ENCODE measurements at regions not wholly inside any gene's neighbourhood (a gene's known extent, or its start where the extent isn't known, plus 50 kb on each side); places are given as distances from the start of the nearest gene placed in this dataset.
"Not testable (repeated sequence)": the region's sequence is repeated elsewhere in the genome, so short reads cannot be mapped to it uniquely, and the experiment has no call there.

DNA sequence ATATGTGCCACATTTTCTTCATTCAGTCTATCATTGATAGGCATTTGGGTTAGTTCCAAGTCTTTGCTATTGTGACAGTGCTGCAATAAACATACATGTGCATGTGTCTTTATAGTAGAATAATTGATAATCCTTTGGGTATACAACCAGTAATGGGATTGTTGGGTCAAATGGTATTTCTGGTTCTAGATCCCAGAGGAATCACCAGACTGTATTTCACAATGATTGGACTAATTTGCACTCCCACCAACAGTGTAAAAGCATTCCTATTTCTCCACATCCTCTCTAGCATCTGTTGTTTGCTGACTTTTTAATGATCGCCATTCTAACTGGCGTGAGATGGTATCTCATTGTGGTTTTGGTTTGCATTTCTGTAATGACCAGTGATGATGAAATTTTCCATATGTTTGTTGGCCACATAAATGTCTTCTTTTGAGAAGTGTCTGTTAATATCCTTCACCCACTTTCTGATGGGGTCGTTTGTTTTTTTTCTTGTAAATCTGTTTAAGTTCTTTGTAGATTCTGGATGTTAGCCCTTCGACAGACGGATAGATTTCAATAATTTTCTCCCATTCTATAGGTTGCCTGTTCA, 801.3 kb upstream of the ADAMTS5 start:
- H3K4me3 ChIP-seq (ENCODE audit: low read depth, low read length); H3K79me1 ChIP-seq (ENCODE audit: low read length); H3K23ac ChIP-seq (ENCODE audit: low read length); H3K4me1 ChIP-seq (ENCODE audit: control insufficient read depth in 1 of 2, insufficient read depth in 2 of 2, low read length in 2 of 2); H4K12ac ChIP-seq (ENCODE audit: low read depth, low read length); H3K4ac ChIP-seq (ENCODE audit: low read depth, low read length); H3K4me2 ChIP-seq (ENCODE audit: low read length); H2BK120ac ChIP-seq (ENCODE audit: insufficient read depth, low read length, poor library complexity); H3K18ac ChIP-seq (ENCODE audit: low read length); H3K9me3 ChIP-seq (ENCODE audit: insufficient read depth, low read depth, low read length); H2BK5ac ChIP-seq (ENCODE audit: low read depth, low read length, poor library complexity); H3K27ac ChIP-seq (ENCODE audit: low read depth, low read length); H2BK12ac ChIP-seq (ENCODE audit: low read length); H3K14ac ChIP-seq (ENCODE audit: low read length); H4K91ac ChIP-seq (ENCODE audit: low read depth, low read length); H4K8ac ChIP-seq (ENCODE audit: low read depth, low read length); H2AK5ac ChIP-seq (ENCODE audit: low read length); H3K79me2 ChIP-seq (ENCODE audit: control insufficient read depth, insufficient read depth, low read length, poor library complexity); H3K27me3 ChIP-seq (ENCODE audit: insufficient read depth, low read length); DNase-seq; H2AFZ ChIP-seq (ENCODE audit: insufficient read depth, low read length, poor library complexity); H3K9ac ChIP-seq (ENCODE audit: low read length); H3K36me3 ChIP-seq (ENCODE audit: control insufficient read depth in 1 of 2, insufficient read depth in 2 of 2, low read length in 2 of 2): not testable (repeated sequence)
- WGBS (ENCODE audit: extremely low coverage, insufficient coverage, insufficient read length), result no CpG with 5 or more reads among the region's 5 CpGs

DNA sequence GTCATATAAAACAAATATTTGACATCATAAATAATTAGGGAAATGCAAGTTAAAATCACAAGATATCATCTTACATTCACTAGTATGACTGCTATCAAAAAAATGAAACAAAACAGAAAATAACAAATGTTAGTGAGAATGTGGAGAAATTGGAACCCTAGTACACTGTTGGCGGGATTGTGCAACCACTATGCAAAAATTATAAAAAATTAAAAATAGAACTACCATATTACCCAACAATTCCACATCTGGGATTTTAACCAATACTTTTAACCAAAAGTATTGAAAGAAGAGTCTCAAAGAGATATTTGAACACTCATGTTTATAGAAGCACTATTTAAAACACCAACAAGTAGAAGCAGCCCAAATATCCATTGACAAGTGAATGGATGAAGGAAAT, 797.2 kb upstream of the ADAMTS5 start:
- Histone ChIP-seq H3K4me3 (ENCODE audit: low read depth, low read length) (no peak overlapping the region), H2BK120ac (ENCODE audit: insufficient read depth, low read length, poor library complexity) (no peak overlapping the region), H3K79me2 (ENCODE audit: control insufficient read depth, insufficient read depth, low read length, poor library complexity) (no peaks in the 10 kb centered on the region), H2AK5ac (ENCODE audit: low read length) (no peak overlapping the region), H3K4me1 (ENCODE audit: control insufficient read depth in 1 of 2, insufficient read depth in 2 of 2, low read length in 2 of 2) (peaks cover 0 to 2% of the 10 kb centered on the region in 2 experiments), H4K12ac (ENCODE audit: low read depth, low read length) (no peak overlapping the region), H3K9me3 (ENCODE audit: insufficient read depth, low read depth, low read length) (no peaks in the 10 kb centered on the region), H3K4me2 (ENCODE audit: low read length) (no peak overlapping the region), H3K14ac (ENCODE audit: low read length) (no peak overlapping the region), H3K36me3 (ENCODE audit: control insufficient read depth in 1 of 2, insufficient read depth in 2 of 2, low read length in 2 of 2) (no peaks in the 10 kb centered on the region), H3K27me3 (ENCODE audit: insufficient read depth, low read length) (no peaks in the 10 kb centered on the region), H4K8ac (ENCODE audit: low read depth, low read length) (no peak overlapping the region), H4K91ac (ENCODE audit: low read depth, low read length) (no peak overlapping the region), H3K23ac (ENCODE audit: low read length) (no peak overlapping the region), H3K4ac (ENCODE audit: low read depth, low read length) (no peak overlapping the region), H2BK12ac (ENCODE audit: low read length) (no peak overlapping the region), H2BK5ac (ENCODE audit: low read depth, low read length, poor library complexity) (no peak overlapping the region), H3K27ac (ENCODE audit: low read depth, low read length) (no peak overlapping the region), H3K18ac (ENCODE audit: low read length) (no peak overlapping the region), H3K9ac (ENCODE audit: low read length) (no peak overlapping the region), H2AFZ (ENCODE audit: insufficient read depth, low read length, poor library complexity) (no peak overlapping the region), H3K79me1 (ENCODE audit: low read length) (no peaks in the 10 kb centered on the region)
- DNase-seq, result no peak
- no CpG with 5 or more reads among the region's 1 CpG for WGBS (ENCODE audit: extremely low coverage, insufficient coverage, insufficient read length)

DNA sequence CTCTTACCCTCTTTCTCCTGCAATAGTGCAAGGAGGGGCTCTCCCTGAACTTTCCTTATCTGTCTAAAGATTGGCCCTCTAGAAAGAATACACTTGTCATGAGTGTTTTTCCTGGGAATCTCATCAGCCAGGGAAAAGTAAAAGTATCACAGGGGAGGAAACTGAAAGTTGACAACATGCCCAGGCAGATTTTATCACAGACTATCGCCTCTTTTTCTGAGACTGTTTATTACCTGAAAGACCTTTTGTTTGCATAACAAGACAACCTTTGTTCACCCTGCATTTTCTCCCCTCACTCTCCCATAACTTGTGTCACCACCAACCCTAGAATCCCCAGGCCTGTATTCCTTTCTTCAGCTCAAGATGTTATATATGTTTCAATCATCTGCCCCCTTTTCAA, 794.7 kb upstream of the ADAMTS5 start:
- Histone ChIP-seq H3K36me3 (ENCODE audit: control insufficient read depth in 1 of 2, insufficient read depth in 2 of 2, low read length in 2 of 2) (no peaks in the 10 kb centered on the region), H2AK5ac (ENCODE audit: low read length) (no peak overlapping the region), H4K8ac (ENCODE audit: low read depth, low read length) (no peak overlapping the region), H2BK120ac (ENCODE audit: insufficient read depth, low read length, poor library complexity) (no peak overlapping the region), H3K18ac (ENCODE audit: low read length) (no peak overlapping the region), H3K4me1 (ENCODE audit: control insufficient read depth in 1 of 2, insufficient read depth in 2 of 2, low read length in 2 of 2) (peaks cover 0 to 2% of the 10 kb centered on the region in 2 experiments), H3K4ac (ENCODE audit: low read depth, low read length) (no peak overlapping the region), H2AFZ (ENCODE audit: insufficient read depth, low read length, poor library complexity) (no peak overlapping the region), H3K4me2 (ENCODE audit: low read length) (no peak overlapping the region), H3K79me1 (ENCODE audit: low read length) (no peaks in the 10 kb centered on the region), H3K79me2 (ENCODE audit: control insufficient read depth, insufficient read depth, low read length, poor library complexity) (no peaks in the 10 kb centered on the region), H3K23ac (ENCODE audit: low read length) (no peak overlapping the region), H4K12ac (ENCODE audit: low read depth, low read length) (no peak overlapping the region), H3K14ac (ENCODE audit: low read length) (no peak overlapping the region), H3K9ac (ENCODE audit: low read length) (no peak overlapping the region), H3K27me3 (ENCODE audit: insufficient read depth, low read length) (no peaks in the 10 kb centered on the region), H4K91ac (ENCODE audit: low read depth, low read length) (no peak overlapping the region), H2BK12ac (ENCODE audit: low read length) (no peak overlapping the region), H3K27ac (ENCODE audit: low read depth, low read length) (no peak overlapping the region), H2BK5ac (ENCODE audit: low read depth, low read length, poor library complexity) (no peak overlapping the region), H3K4me3 (ENCODE audit: low read depth, low read length) (no peak overlapping the region), H3K9me3 (ENCODE audit: insufficient read depth, low read depth, low read length) (no peaks in the 10 kb centered on the region)
- no peak for DNase-seq
- no CpG with 5 or more reads among the region's 1 CpG for WGBS (ENCODE audit: extremely low coverage, insufficient coverage, insufficient read length)

DNA sequence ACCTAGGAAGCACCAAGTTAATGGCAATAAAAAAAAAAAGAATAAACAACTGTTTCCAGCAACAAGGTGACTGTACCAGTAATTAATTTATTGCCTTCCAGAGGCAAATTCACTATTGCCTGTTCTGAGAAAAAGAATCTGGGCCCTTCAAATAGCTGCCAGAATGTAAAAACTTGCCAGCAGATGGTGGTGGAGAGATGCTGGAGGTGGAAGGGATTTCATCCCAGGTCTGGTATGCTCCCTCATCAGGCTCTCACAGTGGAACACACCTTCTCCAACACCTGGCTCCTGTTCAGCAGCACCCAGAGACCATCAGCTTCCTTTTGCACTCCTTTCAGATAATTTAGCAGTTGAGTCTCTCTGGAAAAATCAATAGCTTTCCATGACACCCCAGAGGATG, 792.9 kb upstream of the ADAMTS5 start:
- Histone ChIP-seq H3K36me3 (ENCODE audit: control insufficient read depth in 1 of 2, insufficient read depth in 2 of 2, low read length in 2 of 2) (no peaks in the 10 kb centered on the region), H2BK120ac (ENCODE audit: insufficient read depth, low read length, poor library complexity) (no peak overlapping the region), H2AFZ (ENCODE audit: insufficient read depth, low read length, poor library complexity) (no peak overlapping the region), H3K14ac (ENCODE audit: low read length) (no peak overlapping the region), H2AK5ac (ENCODE audit: low read length) (no peak overlapping the region), H3K79me2 (ENCODE audit: control insufficient read depth, insufficient read depth, low read length, poor library complexity) (no peaks in the 10 kb centered on the region), H3K9ac (ENCODE audit: low read length) (no peak overlapping the region), H3K27ac (ENCODE audit: low read depth, low read length) (no peak overlapping the region), H4K12ac (ENCODE audit: low read depth, low read length) (no peak overlapping the region), H3K79me1 (ENCODE audit: low read length) (no peaks in the 10 kb centered on the region), H3K4me2 (ENCODE audit: low read length) (no peak overlapping the region), H3K23ac (ENCODE audit: low read length) (no peak overlapping the region), H3K4me3 (ENCODE audit: low read depth, low read length) (no peak overlapping the region), H3K4ac (ENCODE audit: low read depth, low read length) (no peak overlapping the region), H3K9me3 (ENCODE audit: insufficient read depth, low read depth, low read length) (no peaks in the 10 kb centered on the region), H4K91ac (ENCODE audit: low read depth, low read length) (no peak overlapping the region), H3K27me3 (ENCODE audit: insufficient read depth, low read length) (no peaks in the 10 kb centered on the region), H3K18ac (ENCODE audit: low read length) (no peak overlapping the region), H3K4me1 (ENCODE audit: control insufficient read depth in 1 of 2, insufficient read depth in 2 of 2, low read length in 2 of 2) (peaks cover 0 to 2% of the 10 kb centered on the region in 2 experiments), H2BK12ac (ENCODE audit: low read length) (no peak overlapping the region), H2BK5ac (ENCODE audit: low read depth, low read length, poor library complexity) (no peak overlapping the region), H4K8ac (ENCODE audit: low read depth, low read length) (no peak overlapping the region)
- peak in 1 of 2 donors; percentile 8 for DNase-seq
